SK-N-SH (cell line): ENCODE measurements at regions not wholly inside any gene's neighbourhood (a gene's known extent, or its start where the extent isn't known, plus 50 kb on each side); places are given as distances from the start of the nearest gene placed in this dataset.

Source experiments
- CTCF ChIA-PET: fragments of 300-600, 350-600 bp; formaldehyde crosslinking; extraction: SDS; loops from one replicate; lab custom pipeline; 2021; lab: Yijun Ruan, JAX
- POLR2A ChIA-PET: fragments of 350-600 bp; sonication (Branson Sonifier 250); formaldehyde crosslinking; extraction: SDS; loops from one replicate; lab custom pipeline; 2020; ENCODE audit warnings: antibody characterized with exemption, inconsistent platforms; lab: Yijun Ruan, JAX
- DNase-seq: peaks from one replicate; pipeline ENCODE4 v3.0.0; 2012
- H2AFZ ChIP-seq: fragments of 200-600 bp; sonication (generic); 2 replicates; pipeline ENCODE4 v1.8.1; 2016; ENCODE audit warnings: antibody characterized with exemption, mild to moderate bottlenecking, low read depth
- H3F3A ChIP-seq: fragments of 200-600 bp; sonication (generic); replicated peaks from 2 replicates; pipeline ENCODE3; 2016; ENCODE audit warnings: antibody characterized with exemption, mild to moderate bottlenecking; ENCODE audit not compliant: insufficient read depth
- H3K27ac ChIP-seq, 2 experiments: fragments of 200-500 bp in 1 of 2; fragments of 200-600 bp in 1 of 2; sonication (Bioruptor generic) in 1 of 2; sonication (generic), shearing (Covaris generic) in 1 of 2; 2 replicates each; pipeline versions ENCODE4 v1.5.1 to v1.6.1; 2014 to 2016; ENCODE audit warnings: low read depth in 2 of 2, inconsistent platforms in 1 of 2, low read length in 1 of 2, mild to moderate bottlenecking in 1 of 2, mixed read lengths in 1 of 2
- H3K27me3 ChIP-seq: fragments of 200-600 bp; sonication (generic), shearing (Covaris generic); 2 replicates; pipeline ENCODE4 v1.6.1; 2016; ENCODE audit warnings: mixed run types; ENCODE audit not compliant: insufficient read depth
- H3K36me3 ChIP-seq, 2 experiments: fragments of 200-500 bp in 1 of 2; fragments of 200-600 bp in 1 of 2; sonication (Bioruptor generic) in 1 of 2; sonication (generic) in 1 of 2; replicated peaks in 1 of 2; 2 replicates each; pipeline versions ENCODE3 to v1.5.1; 2014 to 2016; ENCODE audit warnings: low read length in 1 of 2, mild to moderate bottlenecking in 1 of 2; ENCODE audit not compliant: insufficient read depth in 2 of 2, control insufficient read depth in 1 of 2
- H3K4me1 ChIP-seq, 2 experiments: fragments of 200-500 bp in 1 of 2; fragments of 200-600 bp in 1 of 2; sonication (Bioruptor generic) in 1 of 2; sonication (generic), shearing (Covaris generic) in 1 of 2; 2 replicates each; pipeline versions ENCODE4 v1.5.1 to v1.6.1; 2014 to 2016; ENCODE audit warnings: low read depth in 1 of 2, low read length in 1 of 2, mixed run types in 1 of 2; ENCODE audit not compliant: insufficient read depth in 2 of 2, control insufficient read depth in 1 of 2
- H3K4me2 ChIP-seq: fragments of 200-600 bp; sonication (generic), shearing (Covaris generic); 2 replicates; pipeline ENCODE4 v1.6.1; 2017; ENCODE audit warnings: mixed run types
- H3K4me3 ChIP-seq, 2 experiments: fragments of 200-500 bp in 1 of 2; fragments of 200-600 bp in 1 of 2; sonication (Bioruptor generic) in 1 of 2; sonication (generic), shearing (Covaris generic) in 1 of 2; 2 replicates each; pipeline versions ENCODE4 v1.5.1 to v1.8.1; 2014 to 2016; ENCODE audit warnings: low read depth in 2 of 2, inconsistent platforms in 1 of 2, low read length in 1 of 2, mild to moderate bottlenecking in 1 of 2, mixed read lengths in 1 of 2, moderate library complexity in 1 of 2
- H3K79me2 ChIP-seq: fragments of 200-600 bp; sonication (generic); 2 replicates; pipeline ENCODE4 v1.8.1; 2017; ENCODE audit warnings: mild to moderate bottlenecking; ENCODE audit not compliant: insufficient read depth
- H3K9ac ChIP-seq: fragments of 200-600 bp; sonication (generic); 2 replicates; pipeline ENCODE4 v1.6.1; 2017; ENCODE audit warnings: mixed run types
- H3K9me2 ChIP-seq: fragments of 200-600 bp; sonication (generic); 2 replicates; pipeline ENCODE4 v1.6.1; 2017; ENCODE audit warnings: mixed run types
- H3K9me3 ChIP-seq: fragments of 200-600 bp; sonication (generic); 2 replicates; pipeline ENCODE4 v1.6.1; 2017; ENCODE audit warnings: mixed run types, mild to moderate bottlenecking, moderate library complexity
- H4K20me1 ChIP-seq: fragments of 200-600 bp; sonication (generic); 2 replicates; pipeline ENCODE4 v1.6.1; 2017; ENCODE audit warnings: mild to moderate bottlenecking, mixed run types; ENCODE audit not compliant: insufficient read depth
- EP300 ChIP-seq, 2 experiments: IDR thresholded peaks; 2 replicates each; pipeline versions ENCODE4 v1.4.0 to v1.6.1; 2012; ENCODE audit warnings: borderline replicate concordance in 1 of 2, low read depth in 1 of 2, low read length in 1 of 2
- FOSL2 ChIP-seq: IDR thresholded peaks from 2 replicates; pipeline ENCODE4 v1.4.0; 2012; ENCODE audit warnings: low read depth, mild to moderate bottlenecking, moderate library complexity, borderline replicate concordance
- JUND ChIP-seq: IDR thresholded peaks from 2 replicates; pipeline ENCODE4 v1.4.0; 2012
- MEF2A ChIP-seq: IDR thresholded peaks from 2 replicates; pipeline ENCODE4 v1.4.0; 2012; ENCODE audit warnings: low read depth, borderline replicate concordance
- RAD21 ChIP-seq: IDR thresholded peaks from 2 replicates; pipeline ENCODE4 v1.6.1; 2012; ENCODE audit warnings: mild to moderate bottlenecking, low read length
- WGBS: methylation state at CpG from one replicate; pipeline ENCODE4 v1.1.6; 2017; ENCODE audit warnings: low lambda C conversion rate; 5-methylcytosine and 5-hydroxymethylcytosine counted together
- TF ChIP-seq, protein P1 (sequence below): fragments of 200-600 bp; sonication (generic); IDR thresholded peaks from 2 replicates; pipeline ENCODE4 v1.6.1; 2017; ENCODE audit warnings: antibody characterized with exemption, mild to moderate bottlenecking, moderate library complexity
- TF ChIP-seq, protein P2 (sequence below): IDR thresholded peaks from 2 replicates; pipeline ENCODE4 v1.4.0; 2012; ENCODE audit warnings: low read depth
- TF ChIP-seq, protein P3 (sequence below): IDR thresholded peaks from 2 replicates; pipeline ENCODE4; 2012
- TF ChIP-seq, protein P4 (sequence below): fragments of 150-350 bp; IDR thresholded peaks from 2 replicates; pipeline ENCODE4 v1.6.1; 2017; ENCODE audit warnings: antibody characterized with exemption, low read length, low read depth, borderline replicate concordance
- TF ChIP-seq, protein P5 (sequence below): IDR thresholded peaks from 2 replicates; pipeline ENCODE4 v1.4.0; 2012; ENCODE audit warnings: low read depth, borderline replicate concordance

DNA sequence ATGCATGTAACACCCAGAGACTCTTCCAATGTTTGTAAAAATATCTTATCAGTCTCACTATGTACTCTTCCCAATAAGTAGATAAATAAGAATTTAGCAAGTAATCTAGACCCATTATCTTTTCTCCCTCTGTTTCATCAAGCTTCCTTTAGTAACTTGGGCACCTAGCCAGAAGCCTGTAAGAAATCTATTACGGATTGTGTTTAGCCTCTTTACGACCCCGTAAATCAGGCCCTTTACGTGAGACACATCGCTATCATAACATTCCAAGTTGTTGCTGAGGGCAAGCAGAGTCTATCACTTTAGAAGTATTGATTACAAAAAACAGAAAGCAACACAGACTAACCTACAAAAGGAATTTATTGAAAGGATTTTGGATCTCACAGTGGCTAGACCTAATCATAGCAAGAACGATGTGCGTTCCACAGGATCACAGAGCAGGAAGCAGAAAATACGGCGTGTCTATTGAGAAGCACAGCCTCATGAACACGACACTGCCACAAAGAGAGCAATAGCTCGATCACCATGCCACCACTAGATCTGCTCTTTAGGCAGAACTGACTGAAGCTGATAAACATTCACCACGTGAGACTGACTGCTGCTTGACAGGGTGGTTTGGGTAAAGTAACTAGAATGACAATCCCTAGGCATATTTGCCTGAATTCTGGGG, 922.1 kb downstream of the AMY1C start:
- POLR2A ChIA-PET = no interaction called here
- H2AFZ ChIP-seq = no peak overlapping the region
- CTCF ChIA-PET = interaction anchor here (1.3 kb wide), 1 partner anchor 24 kb away, joined by 6 read pairs; no protein-coding TSS in a partner anchor

More for the DNA sequence above, 922.1 kb downstream of the AMY1C start:
- TF ChIP-seq, protein P1, sequence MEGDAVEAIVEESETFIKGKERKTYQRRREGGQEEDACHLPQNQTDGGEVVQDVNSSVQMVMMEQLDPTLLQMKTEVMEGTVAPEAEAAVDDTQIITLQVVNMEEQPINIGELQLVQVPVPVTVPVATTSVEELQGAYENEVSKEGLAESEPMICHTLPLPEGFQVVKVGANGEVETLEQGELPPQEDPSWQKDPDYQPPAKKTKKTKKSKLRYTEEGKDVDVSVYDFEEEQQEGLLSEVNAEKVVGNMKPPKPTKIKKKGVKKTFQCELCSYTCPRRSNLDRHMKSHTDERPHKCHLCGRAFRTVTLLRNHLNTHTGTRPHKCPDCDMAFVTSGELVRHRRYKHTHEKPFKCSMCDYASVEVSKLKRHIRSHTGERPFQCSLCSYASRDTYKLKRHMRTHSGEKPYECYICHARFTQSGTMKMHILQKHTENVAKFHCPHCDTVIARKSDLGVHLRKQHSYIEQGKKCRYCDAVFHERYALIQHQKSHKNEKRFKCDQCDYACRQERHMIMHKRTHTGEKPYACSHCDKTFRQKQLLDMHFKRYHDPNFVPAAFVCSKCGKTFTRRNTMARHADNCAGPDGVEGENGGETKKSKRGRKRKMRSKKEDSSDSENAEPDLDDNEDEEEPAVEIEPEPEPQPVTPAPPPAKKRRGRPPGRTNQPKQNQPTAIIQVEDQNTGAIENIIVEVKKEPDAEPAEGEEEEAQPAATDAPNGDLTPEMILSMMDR = no peak
- TF ChIP-seq, protein P2, sequence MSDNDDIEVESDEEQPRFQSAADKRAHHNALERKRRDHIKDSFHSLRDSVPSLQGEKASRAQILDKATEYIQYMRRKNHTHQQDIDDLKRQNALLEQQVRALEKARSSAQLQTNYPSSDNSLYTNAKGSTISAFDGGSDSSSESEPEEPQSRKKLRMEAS = no peak
- TF ChIP-seq, protein P3, sequence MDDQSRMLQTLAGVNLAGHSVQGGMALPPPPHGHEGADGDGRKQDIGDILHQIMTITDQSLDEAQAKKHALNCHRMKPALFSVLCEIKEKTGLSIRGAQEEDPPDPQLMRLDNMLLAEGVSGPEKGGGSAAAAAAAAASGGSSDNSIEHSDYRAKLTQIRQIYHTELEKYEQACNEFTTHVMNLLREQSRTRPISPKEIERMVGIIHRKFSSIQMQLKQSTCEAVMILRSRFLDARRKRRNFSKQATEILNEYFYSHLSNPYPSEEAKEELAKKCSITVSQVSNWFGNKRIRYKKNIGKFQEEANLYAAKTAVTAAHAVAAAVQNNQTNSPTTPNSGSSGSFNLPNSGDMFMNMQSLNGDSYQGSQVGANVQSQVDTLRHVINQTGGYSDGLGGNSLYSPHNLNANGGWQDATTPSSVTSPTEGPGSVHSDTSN = no peak
- TF ChIP-seq JUND (no peak), RAD21 (no peak), EP300 (IDR thresholded peaks at IDR 0.05; ENCODE audit: borderline replicate concordance in 1 of 2, low read depth in 1 of 2, low read length in 1 of 2) (no peak), MEF2A (no peak), FOSL2 (no peak)
- TF ChIP-seq, protein P4, sequence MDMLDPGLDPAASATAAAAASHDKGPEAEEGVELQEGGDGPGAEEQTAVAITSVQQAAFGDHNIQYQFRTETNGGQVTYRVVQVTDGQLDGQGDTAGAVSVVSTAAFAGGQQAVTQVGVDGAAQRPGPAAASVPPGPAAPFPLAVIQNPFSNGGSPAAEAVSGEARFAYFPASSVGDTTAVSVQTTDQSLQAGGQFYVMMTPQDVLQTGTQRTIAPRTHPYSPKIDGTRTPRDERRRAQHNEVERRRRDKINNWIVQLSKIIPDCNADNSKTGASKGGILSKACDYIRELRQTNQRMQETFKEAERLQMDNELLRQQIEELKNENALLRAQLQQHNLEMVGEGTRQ = no peak
- TF ChIP-seq, protein P5, sequence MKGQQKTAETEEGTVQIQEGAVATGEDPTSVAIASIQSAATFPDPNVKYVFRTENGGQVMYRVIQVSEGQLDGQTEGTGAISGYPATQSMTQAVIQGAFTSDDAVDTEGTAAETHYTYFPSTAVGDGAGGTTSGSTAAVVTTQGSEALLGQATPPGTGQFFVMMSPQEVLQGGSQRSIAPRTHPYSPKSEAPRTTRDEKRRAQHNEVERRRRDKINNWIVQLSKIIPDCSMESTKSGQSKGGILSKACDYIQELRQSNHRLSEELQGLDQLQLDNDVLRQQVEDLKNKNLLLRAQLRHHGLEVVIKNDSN = no peak
- Histone ChIP-seq H3F3A (no peaks in the 10 kb centered on the region), H3K27me3 (no peaks in the 10 kb centered on the region), H3K4me3 (no peak overlapping the region), H3K27ac (no peak overlapping the region), H3K9me2 (no peaks in the 10 kb centered on the region), H3K79me2 (no peaks in the 10 kb centered on the region), H4K20me1 (no peaks in the 10 kb centered on the region), H3K36me3 (no peaks in the 10 kb centered on the region), H3K9me3 (no peaks in the 10 kb centered on the region; the same call in 1 of the 2 replicates), H3K4me1 (no peaks in the 10 kb centered on the region; a peak in 1 of 4 replicates), H3K9ac (no peak overlapping the region), H3K4me2 (no peak overlapping the region)
- 54% methylated on average over 12 of the region's 12 CpGs for WGBS
- DNase-seq = no peak
